Stimulated activated CD4-positive, alpha-beta T cell treated with anti-CD3 and anti-CD28 coated beads, TNF-alpha, amount 100 ng/mL, for 4 hours (primary cell): ENCODE measurements at regions not wholly inside any gene's neighbourhood (a gene's known extent, or its start where the extent isn't known, plus 50 kb on each side); places are given as distances from the start of the nearest gene placed in this dataset.
"Not testable (repeated sequence)": the region's sequence is repeated elsewhere in the genome, so short reads cannot be mapped to it uniquely, and the experiment has no call there.

Experiments
- DNase-seq, 3 experiments: peaks; one replicate each; pipeline ENCODE4 v3.0.0-alpha.2; 2020; ENCODE audit warnings: low read depth in 3 of 3

GRCh38 chr10:21141946-21142492, 244.9 kb upstream of the NEBL start:
- DNase-seq, result no peak

GRCh38 chr10:21138769-21139340, 241.7 kb upstream of the NEBL start:
- no peak for DNase-seq

GRCh38 chr10:21135023-21135931, 238.2 kb upstream of the NEBL start:
- no peak for DNase-seq

GRCh38 chr10:21134645-21135022, 237.5 kb upstream of the NEBL start:
- DNase-seq, result no peak

- DNase-seq, result no peak
Observed at GRCh38 chr10:21130683-21131442, 233.8 kb upstream of the NEBL start.

GRCh38 chr10:21130108-21130507, 233.0 kb upstream of the NEBL start:
- DNase-seq, result no peak

- no peak for DNase-seq
Observed at GRCh38 chr10:21125471-21126228, 228.5 kb upstream of the NEBL start.

GRCh38 chr10:21122907-21123306, 225.8 kb upstream of the NEBL start:
- DNase-seq, result no peak

GRCh38 chr10:21121822-21122221, 224.7 kb upstream of the NEBL start:
- not testable (repeated sequence) for DNase-seq

- no peak for DNase-seq
Observed at GRCh38 chr10:21114683-21115082, 217.6 kb upstream of the NEBL start.

GRCh38 chr10:21110358-21110757, 213.2 kb upstream of the NEBL start:
- no peak for DNase-seq

GRCh38 chr10:21106931-21107330, 209.8 kb upstream of the NEBL start:
- DNase-seq, result not testable (repeated sequence)

- not testable (repeated sequence) for DNase-seq
Observed at GRCh38 chr10:21105331-21105730, 208.2 kb upstream of the NEBL start.

GRCh38 chr10:21100871-21101514, 203.9 kb upstream of the NEBL start:
- no peak for DNase-seq

- no peak for DNase-seq
Observed at GRCh38 chr10:21100190-21100589, 203.1 kb upstream of the NEBL start.

GRCh38 chr10:21099291-21100062, 202.4 kb upstream of the NEBL start:
- DNase-seq, result no peak

GRCh38 chr10:21097926-21098355, 200.8 kb upstream of the NEBL start:
- DNase-seq, result no peak

- DNase-seq, result no peak
Observed at GRCh38 chr10:21095494-21096055, 198.5 kb upstream of the NEBL start.

- DNase-seq, result no peak
Observed at GRCh38 chr10:21095073-21095472, 198.0 kb upstream of the NEBL start.
